ENCODE measurements at regions not wholly inside any gene's neighbourhood (a gene's known extent, or its start where the extent isn't known, plus 50 kb on each side); places are given as distances from the start of the nearest gene placed in this dataset.

- TF ChIP-seq CTCF (IDR thresholded peaks at IDR 0.05) (no peak), ZNF416 (CRISPR knock-in tag; IDR thresholded peaks at IDR 0.05) (no peak), ELF4 (CRISPR knock-in tag; IDR thresholded peaks at IDR 0.05; ENCODE audit: low read depth) (no peak), KAT7 (CRISPR knock-in tag; IDR thresholded peaks at IDR 0.05; ENCODE audit: borderline replicate concordance) (no peak)
Measured at GRCh38 chr3:177800561-177800960, 603.3 kb upstream of the TBL1XR1 start.
